Body of pancreas (tissue), 4 donors: ENCODE measurements at regions not wholly inside any gene's neighbourhood (a gene's known extent, or its start where the extent isn't known, plus 50 kb on each side); places are given as distances from the start of the nearest gene placed in this dataset.

Experiments
- ATAC-seq: fragments of 150-250 bp; one replicate; pipeline ENCODE4 v1.9.1; 2016
- DNase-seq, 4 donors: peaks; one replicate each; pipeline ENCODE4 v3.0.0-alpha.2; 2019
- H3K27ac ChIP-seq, 4 donors: fragments of 200-600 bp; sonication (generic); 1 replicate in 3 of 4; 2 replicates in 1 of 4; pipeline versions ENCODE4 v1.5.1 to v1.6.1; 2016 to 2019; ENCODE audit warnings: mild to moderate bottlenecking in 1 of 4, mixed read lengths in 1 of 4, moderate library complexity in 1 of 4
- H3K27me3 ChIP-seq, 2 donors: fragments of 200-600 bp; sonication (generic); one replicate each; pipeline ENCODE4 v1.6.0; 2016; ENCODE audit warnings: mild to moderate bottlenecking in 1 of 2
- H3K36me3 ChIP-seq, 2 donors: fragments of 200-600 bp; sonication (generic); replicated peaks in 1 of 2; 2 replicates each; pipeline ENCODE4 v1.5.1; 2016; ENCODE audit warnings: low read depth in 2 of 2; ENCODE audit not compliant: insufficient read depth in 1 of 2
- H3K4me1 ChIP-seq: fragments of 200-600 bp; sonication (generic); one replicate; pipeline ENCODE4 v1.6.0; 2016
- H3K4me3 ChIP-seq, 2 donors: fragments of 200-600 bp; sonication (generic); 1 replicate in 1 of 2; 2 replicates in 1 of 2; pipeline ENCODE4 v1.5.1; 2016 to 2019
- H3K9me3 ChIP-seq, 3 donors: fragments of 200-600 bp; sonication (generic); 1 replicate in 2 of 3; 2 replicates in 1 of 3; pipeline ENCODE4 v1.5.1; 2016
- POLR2A ChIP-seq, 3 donors: fragments of 450-650 bp; IDR thresholded peaks; one replicate each; pipeline ENCODE4 v1.6.1; 2016; ENCODE audit warnings: antibody characterized with exemption in 3 of 3, mild to moderate bottlenecking in 2 of 3
- WGBS, 2 donors: methylation state at CpG; one replicate each; pipeline ENCODE4 v1.1.5; 2017; 5-methylcytosine and 5-hydroxymethylcytosine counted together
- intact Hi-C: fragments of 100-400 bp; cut with DNase I; formaldehyde crosslinking; loops from one replicate; pipeline ENCODE4 v1.15.1; 2023
- TF ChIP-seq, protein P1 (sequence below), 7 experiments: fragments of 450-650 bp in 4 of 7; fragments of 200-600 bp in 3 of 7; sonication (generic) in 3 of 7; IDR thresholded peaks; one replicate each; pipeline ENCODE4 v1.5.1; 2016 to 2019; ENCODE audit warnings: antibody characterized with exemption in 7 of 7

GRCh38 chr7:41039386-41039953 is 663.4 kb downstream of the INHBA start:
- Histone ChIP-seq H3K9me3 (no peaks in the 10 kb centered on the region), H3K4me1 (no peaks in the 10 kb centered on the region), H3K27ac (no peak overlapping the region), H3K27me3 (no peaks in the 10 kb centered on the region), H3K36me3 (no peaks in the 10 kb centered on the region), H3K4me3 (no peak overlapping the region)
- no peak for DNase-seq
- 46 to 66% methylated on average over 4 of the region's 4 CpGs for WGBS, 2 donors
- ATAC-seq = no peak
- TF ChIP-seq, protein P1, sequence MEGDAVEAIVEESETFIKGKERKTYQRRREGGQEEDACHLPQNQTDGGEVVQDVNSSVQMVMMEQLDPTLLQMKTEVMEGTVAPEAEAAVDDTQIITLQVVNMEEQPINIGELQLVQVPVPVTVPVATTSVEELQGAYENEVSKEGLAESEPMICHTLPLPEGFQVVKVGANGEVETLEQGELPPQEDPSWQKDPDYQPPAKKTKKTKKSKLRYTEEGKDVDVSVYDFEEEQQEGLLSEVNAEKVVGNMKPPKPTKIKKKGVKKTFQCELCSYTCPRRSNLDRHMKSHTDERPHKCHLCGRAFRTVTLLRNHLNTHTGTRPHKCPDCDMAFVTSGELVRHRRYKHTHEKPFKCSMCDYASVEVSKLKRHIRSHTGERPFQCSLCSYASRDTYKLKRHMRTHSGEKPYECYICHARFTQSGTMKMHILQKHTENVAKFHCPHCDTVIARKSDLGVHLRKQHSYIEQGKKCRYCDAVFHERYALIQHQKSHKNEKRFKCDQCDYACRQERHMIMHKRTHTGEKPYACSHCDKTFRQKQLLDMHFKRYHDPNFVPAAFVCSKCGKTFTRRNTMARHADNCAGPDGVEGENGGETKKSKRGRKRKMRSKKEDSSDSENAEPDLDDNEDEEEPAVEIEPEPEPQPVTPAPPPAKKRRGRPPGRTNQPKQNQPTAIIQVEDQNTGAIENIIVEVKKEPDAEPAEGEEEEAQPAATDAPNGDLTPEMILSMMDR (IDR thresholded peaks at IDR 0.05) = no peak
- TF ChIP-seq POLR2A (IDR thresholded peaks at IDR 0.05) = no peak
- intact Hi-C loops = no loop called here

- no peaks in the 10 kb centered on the region for H3K4me1 ChIP-seq
- 76 to 83% methylated on average over 5 of the region's 5 CpGs for WGBS, 2 donors
- intact Hi-C loops = no loop called here
- H3K27ac ChIP-seq = no peak overlapping the region
- no peaks in the 10 kb centered on the region for H3K27me3 ChIP-seq
- TF ChIP-seq, protein P1 (IDR thresholded peaks at IDR 0.05) = no peak
- no peak for TF ChIP-seq POLR2A (IDR thresholded peaks at IDR 0.05)
- no peak overlapping the region for H3K4me3 ChIP-seq
- DNase-seq (no peak), ATAC-seq (no peak)
- H3K9me3 ChIP-seq = no peaks in the 10 kb centered on the region
- H3K36me3 ChIP-seq = no peaks in the 10 kb centered on the region
Observed at GRCh38 chr7:41038211-41038610, 664.7 kb downstream of the INHBA start.

GRCh38 chr7:41037691-41038090 is 665.2 kb downstream of the INHBA start:
- Histone ChIP-seq H3K27ac (no peak overlapping the region), H3K4me3 (no peak overlapping the region), H3K9me3 (no peaks in the 10 kb centered on the region), H3K4me1 (no peaks in the 10 kb centered on the region), H3K36me3 (no peaks in the 10 kb centered on the region), H3K27me3 (no peaks in the 10 kb centered on the region)
- intact Hi-C loops = no loop called here
- DNase-seq (no peak), ATAC-seq (no peak)
- WGBS, 2 donors = 74 to 75% methylated on average over 5 of the region's 5 CpGs
- TF ChIP-seq, protein P1 (IDR thresholded peaks at IDR 0.05) = no peak
- no peak for TF ChIP-seq POLR2A (IDR thresholded peaks at IDR 0.05)

- no peak overlapping the region for H3K4me3 ChIP-seq
- H3K36me3 ChIP-seq = no peaks in the 10 kb centered on the region
- H3K4me1 ChIP-seq = no peaks in the 10 kb centered on the region
- intact Hi-C loops = no loop called here
- H3K9me3 ChIP-seq = no peaks in the 10 kb centered on the region
- ATAC-seq = no peak
- WGBS, 2 donors = 39 to 40% methylated on average over 4 of the region's 4 CpGs
- TF ChIP-seq, protein P1 (IDR thresholded peaks at IDR 0.05) = no peak
- TF ChIP-seq POLR2A (IDR thresholded peaks at IDR 0.05) = no peak
- no peaks in the 10 kb centered on the region for H3K27me3 ChIP-seq
- no peak for DNase-seq
- no peak overlapping the region for H3K27ac ChIP-seq
Observed at GRCh38 chr7:41035794-41036193, 667.1 kb downstream of the INHBA start.

GRCh38 chr7:41033500-41033899 is 669.4 kb downstream of the INHBA start:
- intact Hi-C loops = no loop called here
- 45 to 60% methylated on average over 1 of the region's 1 CpG for WGBS, 2 donors
- no peaks in the 10 kb centered on the region for H3K4me1 ChIP-seq

More at GRCh38 chr7:41033500-41033899, 669.4 kb downstream of the INHBA start:
- TF ChIP-seq, protein P1 (IDR thresholded peaks at IDR 0.05) = no peak
- TF ChIP-seq POLR2A (IDR thresholded peaks at IDR 0.05) = no peak
- no peak overlapping the region for H3K27ac ChIP-seq
- no peaks in the 10 kb centered on the region for H3K27me3 ChIP-seq
- no peaks in the 10 kb centered on the region for H3K36me3 ChIP-seq
- H3K9me3 ChIP-seq = no peaks in the 10 kb centered on the region
- ATAC-seq (no peak), DNase-seq (no peak)
- H3K4me3 ChIP-seq = no peak overlapping the region
